HS-5 (cell line): ENCODE measurements at regions not wholly inside any gene's neighbourhood (a gene's known extent, or its start where the extent isn't known, plus 50 kb on each side); places are given as distances from the start of the nearest gene placed in this dataset.

Experiments used
- DNase-seq: peaks from one replicate; pipeline ENCODE4 v3.0.0-alpha.2; 2012; ENCODE audit warnings: low read depth

- DNase-seq = no peak
Measured at GRCh38 chr20:22431419-22431818, 153.0 kb downstream of the FOXA2 start.

DNA sequence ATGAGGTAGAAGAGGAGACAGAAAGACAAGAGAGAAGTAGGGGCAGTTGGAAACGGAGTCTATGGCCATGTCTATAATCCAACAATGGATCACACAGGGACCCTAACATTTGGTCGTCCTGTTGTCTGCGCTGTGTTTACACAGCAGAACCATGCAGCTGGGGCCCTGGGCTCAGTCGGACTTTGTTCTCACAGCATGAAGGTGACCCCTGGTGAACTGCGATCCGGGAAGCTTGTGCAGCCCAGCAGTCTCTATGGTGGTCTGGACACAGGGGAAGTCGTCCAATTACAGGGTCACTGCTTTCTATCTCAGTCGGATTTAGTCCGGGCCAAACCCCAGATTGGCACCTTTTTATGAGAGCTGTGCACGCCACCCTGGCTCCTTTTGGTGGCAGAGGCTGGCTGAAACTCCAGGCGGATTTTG, 153.6 kb downstream of the FOXA2 start:
- no peak for DNase-seq

- DNase-seq = no peak
Measured at GRCh38 chr20:22430154-22430745, 154.1 kb downstream of the FOXA2 start.

- no peak for DNase-seq
Measured at GRCh38 chr20:22429175-22430153, 154.9 kb downstream of the FOXA2 start.

GRCh38 chr20:22428051-22428450, 156.3 kb downstream of the FOXA2 start:
- DNase-seq = no peak

- DNase-seq = no peak
Measured at GRCh38 chr20:22426772-22427171, 157.6 kb downstream of the FOXA2 start.

- DNase-seq = no peak
Measured at GRCh38 chr20:22425344-22426295, 158.8 kb downstream of the FOXA2 start.

GRCh38 chr20:22423190-22423832, 161.1 kb downstream of the FOXA2 start:
- DNase-seq = no peak

GRCh38 chr20:22420116-22420598, 164.2 kb downstream of the FOXA2 start:
- no peak for DNase-seq

DNA sequence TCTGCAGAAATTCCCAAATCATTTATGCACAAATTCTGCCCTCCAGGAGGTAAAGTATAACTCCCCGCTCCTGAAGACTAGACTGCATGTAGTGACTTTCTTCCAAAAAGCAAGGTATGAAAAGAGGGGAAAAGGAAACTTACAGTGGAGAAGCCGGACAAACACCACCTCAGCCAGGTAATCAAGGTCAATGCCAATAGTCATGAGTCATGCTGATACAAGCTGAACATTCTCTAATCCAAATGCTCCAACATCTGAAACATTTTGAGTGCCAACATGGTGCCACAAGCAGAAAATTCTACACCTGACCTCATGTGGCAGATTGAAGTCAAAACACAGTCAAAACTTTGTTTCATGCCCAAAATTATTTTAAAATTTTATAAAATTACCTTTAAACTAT, 165.6 kb downstream of the FOXA2 start:
- no peak for DNase-seq

GRCh38 chr20:22414305-22414742, 170.0 kb downstream of the FOXA2 start:
- DNase-seq = no peak

DNA sequence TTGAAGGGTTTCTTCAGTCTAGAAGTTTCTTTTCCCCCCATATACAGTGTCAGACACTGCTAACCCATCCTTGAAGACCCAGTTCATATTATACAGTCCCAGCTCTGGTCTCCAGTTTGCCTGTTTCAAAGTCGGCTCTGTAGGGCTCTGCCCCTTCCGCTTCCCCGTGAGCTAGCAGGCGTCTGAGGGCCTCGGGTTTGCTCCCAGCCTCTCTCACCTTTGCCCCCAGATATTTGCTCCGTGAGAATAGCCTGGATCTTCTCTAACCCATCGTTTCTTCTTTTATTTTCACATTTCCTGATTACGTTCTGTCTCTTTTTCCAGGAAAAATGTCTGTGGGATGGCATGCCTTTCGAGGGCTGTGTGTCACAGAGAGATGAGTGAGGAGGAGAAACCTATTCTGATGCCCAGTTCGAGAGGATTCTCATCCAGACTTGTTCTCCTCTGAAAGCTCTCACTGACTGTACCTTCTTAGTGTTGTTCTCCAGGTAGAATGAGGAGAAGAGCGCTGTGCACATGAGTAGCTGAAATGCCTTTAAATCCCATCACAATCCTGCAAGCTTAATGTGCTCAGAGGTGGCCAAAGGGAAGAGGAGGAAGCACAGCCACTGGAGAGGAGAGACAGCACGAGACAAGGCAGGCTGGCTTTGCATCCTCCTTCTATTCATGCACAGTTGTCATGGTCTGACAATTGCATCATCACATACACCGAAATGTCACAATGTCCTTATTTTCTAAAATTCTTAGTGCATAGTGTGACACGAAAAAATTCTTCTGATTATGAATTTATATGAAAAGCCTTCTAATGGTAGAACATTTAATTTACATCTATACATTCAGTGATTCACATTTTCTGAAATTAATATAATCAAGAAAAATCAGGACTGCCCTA, 171.1 kb downstream of the FOXA2 start:
- no peak for DNase-seq

GRCh38 chr20:22411627-22412450, 172.5 kb downstream of the FOXA2 start:
- DNase-seq = no peak

- no peak for DNase-seq
Measured at GRCh38 chr20:22411286-22411626, 173.1 kb downstream of the FOXA2 start.

DNA sequence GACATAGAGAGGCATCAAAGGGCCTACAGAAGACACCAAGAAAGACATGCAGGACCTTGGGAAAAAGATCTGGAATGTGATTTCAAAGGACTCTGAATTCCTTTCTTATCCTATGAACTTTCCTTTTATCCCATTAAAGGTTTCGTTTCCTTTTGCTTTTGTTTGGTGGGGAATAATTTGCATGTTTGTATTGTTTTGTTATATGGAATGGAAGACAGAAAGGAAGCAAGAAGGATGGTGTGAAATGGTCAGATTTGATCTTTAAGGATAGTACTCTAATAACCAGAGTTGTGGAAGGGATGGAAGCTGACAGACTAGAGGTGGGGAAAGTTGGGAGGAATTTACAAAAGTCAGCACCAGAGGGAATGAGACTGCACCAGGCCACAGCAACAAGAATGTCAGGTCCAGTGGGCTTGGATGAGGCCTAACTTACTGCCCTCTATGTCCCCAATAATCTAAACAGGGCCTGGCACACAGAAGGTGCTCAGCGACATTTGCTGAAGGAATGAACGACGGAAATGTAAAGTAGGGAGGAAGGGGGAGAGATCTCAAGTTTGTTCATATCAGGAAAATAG, 173.7 kb downstream of the FOXA2 start:
- DNase-seq = no peak

DNA sequence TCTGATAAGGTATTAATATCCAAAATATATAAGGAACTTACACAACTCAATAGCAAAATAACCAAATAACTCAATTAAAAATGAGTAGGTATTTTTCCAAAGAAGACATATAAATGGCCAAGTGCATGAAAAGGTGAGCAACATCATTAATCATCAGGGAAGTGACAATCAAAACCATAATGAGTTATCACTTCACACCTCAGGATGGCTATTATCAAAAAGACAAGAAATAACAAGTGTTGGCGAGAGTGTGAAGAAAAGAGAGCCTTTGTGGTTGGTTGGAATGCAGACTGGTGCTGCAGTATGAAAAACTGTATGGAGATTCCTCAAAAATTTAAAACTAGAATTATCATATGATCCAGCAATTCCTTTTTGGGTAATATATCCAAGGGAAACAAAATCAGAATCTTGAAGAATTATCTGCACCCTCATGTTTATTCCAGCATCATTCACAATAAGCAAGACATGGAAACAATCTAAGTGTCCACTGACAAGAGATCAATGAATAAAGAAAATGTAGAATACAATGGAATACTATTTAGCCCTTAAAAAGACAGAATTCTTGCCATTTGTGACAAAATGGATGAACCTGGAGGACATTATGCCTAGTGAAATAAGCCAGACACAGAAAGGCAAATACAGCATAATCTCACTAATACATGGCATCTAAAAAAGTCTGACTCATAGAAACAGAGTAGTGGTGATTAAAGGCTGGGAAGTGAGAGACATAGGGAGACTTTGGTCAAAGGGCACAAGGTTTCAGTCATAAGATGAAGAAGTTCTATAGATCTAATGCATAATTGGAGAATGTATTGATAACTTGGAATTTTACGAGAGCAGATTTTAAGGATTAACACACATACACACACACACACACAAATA, 175.6 kb downstream of the FOXA2 start:
- DNase-seq = no peak

DNA sequence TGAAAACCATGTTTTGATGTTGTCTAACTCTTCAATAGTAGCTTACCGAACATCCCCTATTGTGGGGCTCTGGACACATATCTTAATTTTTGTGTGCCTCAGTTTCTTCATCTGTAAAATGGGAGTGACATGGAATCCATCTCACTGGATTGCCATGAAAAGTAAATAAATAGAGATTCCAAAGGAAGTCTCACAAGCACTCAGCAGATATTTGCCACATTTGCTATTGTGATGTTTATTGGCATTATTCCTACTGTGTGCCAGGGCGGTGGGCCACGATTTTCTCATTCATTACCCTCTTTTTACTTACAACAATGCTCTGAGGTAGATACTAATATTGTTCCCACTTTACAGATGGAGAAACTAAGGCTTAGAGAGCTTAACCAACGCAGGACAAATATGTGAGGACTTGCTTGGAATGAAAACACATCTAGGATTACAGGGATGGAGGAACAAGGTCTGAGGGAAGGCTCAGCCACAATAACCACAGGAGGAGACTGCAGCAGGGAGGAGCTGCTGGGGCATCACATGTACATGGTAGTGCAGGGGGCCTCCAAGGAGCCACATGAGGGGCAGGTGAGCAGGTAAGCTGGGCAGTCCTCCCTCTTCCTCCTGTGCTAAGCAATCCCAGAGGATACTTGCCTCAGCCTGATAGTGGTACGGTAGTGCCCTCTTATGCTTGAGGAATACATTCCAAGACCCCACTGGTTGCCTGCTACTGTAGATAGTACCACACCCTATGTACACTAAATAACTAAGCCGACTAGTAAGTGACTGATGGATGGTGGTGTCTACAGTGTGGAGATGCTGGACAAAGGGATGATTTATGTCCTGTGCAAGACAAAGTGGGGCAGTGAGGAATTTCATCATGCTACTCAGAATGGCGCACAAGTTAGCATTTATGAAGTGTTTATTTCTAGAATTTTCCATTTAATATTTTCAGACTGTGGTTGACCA, 176.9 kb downstream of the FOXA2 start:
- no peak for DNase-seq
